WTC11 (cell line): ENCODE measurements at regions not wholly inside any gene's neighbourhood (a gene's known extent, or its start where the extent isn't known, plus 50 kb on each side); places are given as distances from the start of the nearest gene placed in this dataset.

ENCODE experiments used
- ATAC-seq: fragments of 200-7000 bp; cut with Tn5 transposase; 2 replicates; pipeline ENCODE4 v1.10.0; 2021; ENCODE audit warnings: mild to moderate bottlenecking, moderate library complexity
- CTCF ChIA-PET: fragments of 300-600 bp; sonication (Branson Sonifier 250); formaldehyde crosslinking; loops from one replicate; lab custom pipeline; 2021; ENCODE audit warnings: antibody characterized with exemption; lab: Charles Lee
- POLR2A ChIA-PET: fragments of 350-600 bp; sonication (Branson Sonifier 250); formaldehyde crosslinking; loops from one replicate; lab custom pipeline; 2021; ENCODE audit warnings: antibody characterized with exemption; lab: Charles Lee
- DNase-seq: peaks from one replicate; pipeline ENCODE4 v3.0.0; 2021; ENCODE audit warnings: low spot score
- H3K27ac Mint-ChIP-seq: 2 replicates; pipeline ENCODE4 v1.8.0; 2021; ENCODE audit warnings: mixed read lengths
- H3K27me3 Mint-ChIP-seq: 2 replicates; pipeline ENCODE4 v1.8.0; 2021; ENCODE audit warnings: low read depth, mild to moderate bottlenecking, moderate library complexity, mixed read lengths
- H3K36me3 Mint-ChIP-seq: 2 replicates; pipeline ENCODE4 v1.8.0; 2021; ENCODE audit warnings: mixed read lengths
- H3K4me1 Mint-ChIP-seq: 2 replicates; pipeline ENCODE4 v1.8.0; 2022; ENCODE audit warnings: mixed read lengths
- H3K4me3 Mint-ChIP-seq: 2 replicates; pipeline ENCODE4 v1.8.0; 2021; ENCODE audit warnings: mild to moderate bottlenecking, moderate library complexity, mixed read lengths
- H3K9me3 Mint-ChIP-seq: 2 replicates; pipeline ENCODE4 v1.8.0; 2021; ENCODE audit warnings: mixed read lengths
- AFF4 ChIP-seq: sonication (generic); formaldehyde crosslinking; IDR thresholded peaks from 2 replicates; pipeline ENCODE4 v1.8.1; 2023; ENCODE audit warnings: mild to moderate bottlenecking, missing genetic modification reagents, borderline replicate concordance
- ARID4B ChIP-seq: sonication (generic); formaldehyde crosslinking; IDR thresholded peaks from 2 replicates; pipeline ENCODE4 v1.8.0; 2023; ENCODE audit warnings: missing genetic modification reagents, mild to moderate bottlenecking, borderline replicate concordance
- ESRRA ChIP-seq: sonication (generic); formaldehyde crosslinking; IDR thresholded peaks from 2 replicates; pipeline ENCODE4 v1.8.1; 2022; ENCODE audit warnings: mild to moderate bottlenecking, missing genetic modification reagents, borderline replicate concordance
- FOXP1 ChIP-seq: sonication (generic); formaldehyde crosslinking; IDR thresholded peaks from 2 replicates; pipeline ENCODE4 v1.8.0; 2022; ENCODE audit warnings: missing genetic modification reagents, mild to moderate bottlenecking, moderate library complexity, borderline replicate concordance
- GRHL2 ChIP-seq: fragments of 250-450 bp; sonication (Bioruptor Pico); IDR thresholded peaks from 2 replicates; pipeline ENCODE4 v1.8.0; 2022; ENCODE audit warnings: mild to moderate bottlenecking, moderate library complexity; ENCODE audit not compliant: insufficient replicate concordance, severe bottlenecking
- IRF2 ChIP-seq: sonication (generic); formaldehyde crosslinking; IDR thresholded peaks from 2 replicates; pipeline ENCODE4 v1.8.0; 2022; ENCODE audit warnings: low read depth, missing genetic modification reagents, borderline replicate concordance
- SOX15 ChIP-seq: fragments of 250-450 bp; sonication (Bioruptor Pico); IDR thresholded peaks from 2 replicates; pipeline ENCODE4 v1.9.0; 2021; ENCODE audit warnings: mild to moderate bottlenecking
- TEAD4 ChIP-seq: sonication (generic); formaldehyde crosslinking; IDR thresholded peaks from 2 replicates; pipeline ENCODE4 v1.8.0; 2022; ENCODE audit warnings: mild to moderate bottlenecking, missing genetic modification reagents
- ZNF219 ChIP-seq: sonication (generic); formaldehyde crosslinking; IDR thresholded peaks from 2 replicates; pipeline ENCODE4 v1.8.0; 2023; ENCODE audit warnings: missing genetic modification reagents, mild to moderate bottlenecking, borderline replicate concordance
- ZNF232 ChIP-seq: sonication (generic); formaldehyde crosslinking; IDR thresholded peaks from 2 replicates; pipeline ENCODE4 v1.8.0; 2022; ENCODE audit warnings: mild to moderate bottlenecking, missing genetic modification reagents
- ZNF671 ChIP-seq: fragments of 250-450 bp; sonication (Bioruptor Pico); IDR thresholded peaks from 2 replicates; pipeline ENCODE4 v1.8.0; 2021; ENCODE audit warnings: mild to moderate bottlenecking
- TF ChIP-seq, protein P1 (sequence below): fragments of 250-450 bp; sonication (Bioruptor Pico); IDR thresholded peaks from 2 replicates; pipeline ENCODE4 v1.9.0; 2021; ENCODE audit warnings: mild to moderate bottlenecking, borderline replicate concordance
- TF ChIP-seq, protein P2 (sequence below): fragments of 250-450 bp; sonication (Bioruptor Pico); IDR thresholded peaks from 2 replicates; pipeline ENCODE4 v1.8.0; 2021; ENCODE audit warnings: mild to moderate bottlenecking
- TF ChIP-seq, protein P3 (sequence below): sonication (generic); formaldehyde crosslinking; conservative IDR thresholded peaks from 2 replicates; pipeline ENCODE4 v1.8.1; 2022; ENCODE audit warnings: mild to moderate bottlenecking, missing genetic modification reagents

- H3K27ac Mint-ChIP-seq = no peak overlapping the region
- ChIA-PET POLR2A (no interaction called here), CTCF (interaction anchor here (0.6 kb wide), 1 partner anchor 914 kb away, joined by 5 read pairs; no protein-coding TSS in a partner anchor)
- DNase-seq (no peak), ATAC-seq (no peak; the same call in 1 of the 2 replicates)
- H3K27me3 Mint-ChIP-seq = no peaks in the 10 kb centered on the region; the same call in 1 of the 2 replicates
- peaks cover 14% of the 10 kb centered on the region for H3K4me1 Mint-ChIP-seq
- no peak for TF ChIP-seq SOX15
- TF ChIP-seq IRF2 (CRISPR knock-in tag) = no peak
- no peak for TF ChIP-seq TEAD4 (CRISPR knock-in tag)
- TF ChIP-seq, protein P1, sequence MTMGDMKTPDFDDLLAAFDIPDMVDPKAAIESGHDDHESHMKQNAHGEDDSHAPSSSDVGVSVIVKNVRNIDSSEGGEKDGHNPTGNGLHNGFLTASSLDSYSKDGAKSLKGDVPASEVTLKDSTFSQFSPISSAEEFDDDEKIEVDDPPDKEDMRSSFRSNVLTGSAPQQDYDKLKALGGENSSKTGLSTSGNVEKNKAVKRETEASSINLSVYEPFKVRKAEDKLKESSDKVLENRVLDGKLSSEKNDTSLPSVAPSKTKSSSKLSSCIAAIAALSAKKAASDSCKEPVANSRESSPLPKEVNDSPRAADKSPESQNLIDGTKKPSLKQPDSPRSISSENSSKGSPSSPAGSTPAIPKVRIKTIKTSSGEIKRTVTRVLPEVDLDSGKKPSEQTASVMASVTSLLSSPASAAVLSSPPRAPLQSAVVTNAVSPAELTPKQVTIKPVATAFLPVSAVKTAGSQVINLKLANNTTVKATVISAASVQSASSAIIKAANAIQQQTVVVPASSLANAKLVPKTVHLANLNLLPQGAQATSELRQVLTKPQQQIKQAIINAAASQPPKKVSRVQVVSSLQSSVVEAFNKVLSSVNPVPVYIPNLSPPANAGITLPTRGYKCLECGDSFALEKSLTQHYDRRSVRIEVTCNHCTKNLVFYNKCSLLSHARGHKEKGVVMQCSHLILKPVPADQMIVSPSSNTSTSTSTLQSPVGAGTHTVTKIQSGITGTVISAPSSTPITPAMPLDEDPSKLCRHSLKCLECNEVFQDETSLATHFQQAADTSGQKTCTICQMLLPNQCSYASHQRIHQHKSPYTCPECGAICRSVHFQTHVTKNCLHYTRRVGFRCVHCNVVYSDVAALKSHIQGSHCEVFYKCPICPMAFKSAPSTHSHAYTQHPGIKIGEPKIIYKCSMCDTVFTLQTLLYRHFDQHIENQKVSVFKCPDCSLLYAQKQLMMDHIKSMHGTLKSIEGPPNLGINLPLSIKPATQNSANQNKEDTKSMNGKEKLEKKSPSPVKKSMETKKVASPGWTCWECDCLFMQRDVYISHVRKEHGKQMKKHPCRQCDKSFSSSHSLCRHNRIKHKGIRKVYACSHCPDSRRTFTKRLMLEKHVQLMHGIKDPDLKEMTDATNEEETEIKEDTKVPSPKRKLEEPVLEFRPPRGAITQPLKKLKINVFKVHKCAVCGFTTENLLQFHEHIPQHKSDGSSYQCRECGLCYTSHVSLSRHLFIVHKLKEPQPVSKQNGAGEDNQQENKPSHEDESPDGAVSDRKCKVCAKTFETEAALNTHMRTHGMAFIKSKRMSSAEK (CRISPR knock-in tag) = no peak
- TF ChIP-seq ZNF219 = no peak
- TF ChIP-seq ZNF671 (CRISPR knock-in tag) = no peak
- TF ChIP-seq, protein P2, sequence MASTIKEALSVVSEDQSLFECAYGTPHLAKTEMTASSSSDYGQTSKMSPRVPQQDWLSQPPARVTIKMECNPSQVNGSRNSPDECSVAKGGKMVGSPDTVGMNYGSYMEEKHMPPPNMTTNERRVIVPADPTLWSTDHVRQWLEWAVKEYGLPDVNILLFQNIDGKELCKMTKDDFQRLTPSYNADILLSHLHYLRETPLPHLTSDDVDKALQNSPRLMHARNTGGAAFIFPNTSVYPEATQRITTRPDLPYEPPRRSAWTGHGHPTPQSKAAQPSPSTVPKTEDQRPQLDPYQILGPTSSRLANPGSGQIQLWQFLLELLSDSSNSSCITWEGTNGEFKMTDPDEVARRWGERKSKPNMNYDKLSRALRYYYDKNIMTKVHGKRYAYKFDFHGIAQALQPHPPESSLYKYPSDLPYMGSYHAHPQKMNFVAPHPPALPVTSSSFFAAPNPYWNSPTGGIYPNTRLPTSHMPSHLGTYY (CRISPR knock-in tag) = no peak
- TF ChIP-seq FOXP1 (CRISPR knock-in tag) = no peak
- no peak for TF ChIP-seq GRHL2 (CRISPR knock-in tag)
- TF ChIP-seq AFF4 (CRISPR knock-in tag) = no peak
- no peak for TF ChIP-seq ZNF232 (CRISPR knock-in tag)
- TF ChIP-seq ESRRA (CRISPR knock-in tag) = no peak
- TF ChIP-seq, protein P3, sequence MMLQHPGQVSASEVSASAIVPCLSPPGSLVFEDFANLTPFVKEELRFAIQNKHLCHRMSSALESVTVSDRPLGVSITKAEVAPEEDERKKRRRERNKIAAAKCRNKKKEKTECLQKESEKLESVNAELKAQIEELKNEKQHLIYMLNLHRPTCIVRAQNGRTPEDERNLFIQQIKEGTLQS (CRISPR knock-in tag) = no peak
- no peak for TF ChIP-seq ARID4B (CRISPR knock-in tag)
- H3K4me3 Mint-ChIP-seq = no peak overlapping the region
- H3K36me3 Mint-ChIP-seq = no peaks in the 10 kb centered on the region
- H3K9me3 Mint-ChIP-seq = peaks cover 7% of the 10 kb centered on the region
Measured at GRCh38 chr2:221997100-221997499, 301.7 kb downstream of the PAX3 start.
